ENCODE measurements at regions not wholly inside any gene's neighbourhood (a gene's known extent, or its start where the extent isn't known, plus 50 kb on each side); places are given as distances from the start of the nearest gene placed in this dataset.

DNA sequence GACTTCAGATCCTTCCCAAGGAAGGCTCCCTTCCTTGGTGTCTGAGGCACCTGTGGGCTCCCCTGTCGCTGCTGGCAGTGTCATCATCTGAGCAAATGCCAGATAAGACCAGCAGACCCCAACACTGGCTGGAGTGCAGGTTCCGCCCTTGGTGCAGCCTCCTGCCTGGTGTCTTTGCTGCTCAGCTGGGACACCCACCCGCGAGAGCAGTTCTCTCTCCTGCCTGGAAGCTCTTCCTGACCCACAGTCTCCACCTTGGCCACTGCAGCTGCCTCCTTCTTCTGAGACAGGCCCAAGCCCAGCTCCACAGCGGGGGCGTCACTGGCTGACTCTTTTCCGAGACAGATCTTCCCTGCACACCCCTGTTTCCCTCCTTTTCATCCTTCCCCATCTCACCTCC lies 395.7 kb upstream of the MAP3K7 start:
- no peak for DNase-seq

DNA sequence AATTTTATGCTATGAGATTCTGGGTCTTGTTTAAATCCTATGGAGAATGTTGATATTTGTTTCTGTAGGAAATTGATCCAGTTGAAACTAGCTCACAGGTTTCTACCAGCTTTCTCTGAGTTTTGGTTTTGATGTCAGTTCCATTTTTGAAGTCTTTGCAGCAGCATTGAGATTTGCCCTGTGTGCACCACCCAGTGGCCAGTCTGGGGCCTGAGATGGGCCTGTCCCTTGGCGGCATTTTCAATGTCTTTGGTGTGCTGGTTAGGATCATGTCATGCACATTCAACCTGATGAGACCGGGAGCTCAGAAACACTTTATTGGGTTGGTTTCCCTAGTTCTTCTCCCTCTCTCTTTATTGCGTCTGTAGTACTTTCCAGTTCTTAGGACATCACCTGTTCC lies 395.2 kb upstream of the MAP3K7 start:
- DNase-seq: no peak

DNA sequence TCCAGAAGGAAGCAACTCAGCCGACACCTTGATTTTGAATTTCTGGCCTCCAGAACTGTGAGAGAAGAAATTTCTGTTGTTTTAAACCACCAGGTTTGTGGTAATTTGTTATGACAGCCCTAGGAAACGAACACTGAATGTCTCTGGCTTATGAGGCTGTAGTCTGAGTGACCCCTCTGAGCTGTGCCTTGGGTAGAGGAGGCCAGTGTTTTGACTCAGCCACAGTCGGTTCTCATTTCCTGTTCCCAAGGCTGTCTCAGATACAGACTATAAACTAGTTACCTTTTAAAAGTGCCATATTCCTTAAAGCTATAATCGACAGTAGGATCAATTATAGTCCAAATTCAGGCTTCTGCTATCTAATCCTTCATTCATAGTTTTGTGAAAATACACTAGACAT lies 391.2 kb upstream of the MAP3K7 start:
- no peak for DNase-seq

DNA sequence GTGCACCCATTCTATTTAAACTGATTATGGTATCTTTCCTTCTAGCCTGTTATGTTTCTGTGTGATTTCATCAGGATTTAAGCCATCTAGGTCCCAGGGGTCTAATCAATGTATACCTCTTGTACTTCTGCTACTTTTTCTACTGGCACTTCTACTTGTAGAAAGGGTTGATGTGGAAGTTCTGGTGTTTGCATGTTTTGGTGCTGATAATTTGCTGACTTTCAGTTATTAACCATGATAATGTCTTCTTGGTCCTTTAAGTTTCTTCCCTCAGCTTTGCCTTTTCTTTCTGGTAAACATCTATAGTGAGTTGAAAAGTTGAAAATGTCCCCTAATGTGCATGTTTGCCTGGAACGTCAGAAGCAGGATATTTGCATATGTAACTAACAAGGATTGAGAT lies 390.6 kb upstream of the MAP3K7 start:
- no peak for DNase-seq

DNA sequence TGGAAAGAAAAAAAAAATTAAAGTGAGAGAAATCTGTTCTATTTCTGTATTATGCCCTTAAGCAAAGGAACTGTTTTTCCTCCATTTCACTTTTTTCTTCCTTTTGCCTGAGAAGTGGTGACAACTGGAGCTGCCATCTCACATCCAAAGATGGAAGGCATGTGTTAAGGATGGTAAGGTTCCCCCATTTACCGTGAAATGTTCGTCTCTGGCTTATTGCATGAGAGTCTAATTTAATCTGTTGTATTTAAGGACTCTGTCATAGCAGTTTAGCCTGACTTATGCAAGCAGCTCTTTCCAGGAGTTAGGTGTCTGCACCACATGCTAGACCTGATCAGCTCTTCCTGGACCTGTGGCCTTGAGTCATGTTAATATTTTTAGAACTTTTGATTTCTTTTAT lies 389.5 kb upstream of the MAP3K7 start:
- no peak for DNase-seq

DNA sequence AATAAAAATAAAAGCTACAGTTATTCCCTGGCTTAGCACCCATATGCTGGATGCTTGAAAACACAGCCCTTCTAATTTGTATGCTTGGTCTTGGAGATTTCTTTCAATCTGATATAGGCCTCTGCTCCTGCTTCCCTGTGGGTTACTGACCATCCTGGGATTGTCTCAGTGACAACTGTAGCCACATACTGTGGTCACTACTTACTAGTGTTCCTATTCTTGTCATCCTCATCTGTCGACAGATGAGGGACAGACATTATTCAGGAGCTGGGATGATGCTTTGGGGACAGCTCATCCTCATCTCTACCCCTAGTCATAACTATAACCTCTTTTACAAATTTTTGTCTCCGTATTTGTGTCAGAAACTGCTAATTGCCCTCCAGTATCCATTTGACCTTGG lies 388.9 kb upstream of the MAP3K7 start:
- DNase-seq: no peak

DNA sequence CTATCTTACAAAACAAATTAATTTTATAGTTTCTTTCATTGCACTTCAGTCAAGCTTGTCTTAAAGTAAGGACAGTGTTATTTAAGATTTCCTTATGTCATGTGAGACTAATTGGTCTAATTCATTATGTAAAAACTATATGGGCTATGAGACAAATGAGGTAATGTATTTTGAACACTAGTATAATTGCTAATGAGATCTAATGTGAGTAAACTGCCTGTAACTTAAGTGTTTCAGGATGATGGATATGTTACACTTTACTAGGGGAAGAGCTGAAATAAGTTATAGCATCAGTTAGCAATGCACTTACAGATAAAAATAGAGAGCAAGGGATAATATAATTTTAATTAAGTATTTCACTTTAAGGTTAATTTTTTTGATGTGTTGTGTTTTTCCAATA lies 386.3 kb upstream of the MAP3K7 start:
- no peak for DNase-seq

DNA sequence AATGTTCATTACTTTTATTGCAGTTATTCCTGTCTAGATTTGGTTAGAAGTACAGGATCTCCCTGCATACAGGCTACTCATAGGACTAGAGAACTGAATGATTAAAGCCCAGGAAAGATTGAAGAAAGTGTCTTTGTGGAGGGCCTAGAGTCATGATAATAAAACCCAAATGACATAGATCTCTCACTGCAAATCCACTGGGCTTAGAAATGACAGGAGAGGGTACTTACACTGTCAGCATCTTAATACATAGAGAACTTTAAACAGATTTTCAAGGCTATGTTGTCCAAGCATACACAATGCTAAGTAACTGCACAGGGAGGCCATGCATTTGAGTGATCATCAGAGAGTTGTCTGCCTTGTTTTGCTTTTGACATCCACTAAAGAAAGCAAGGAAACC lies 383.8 kb upstream of the MAP3K7 start:
- no peak for DNase-seq

DNA sequence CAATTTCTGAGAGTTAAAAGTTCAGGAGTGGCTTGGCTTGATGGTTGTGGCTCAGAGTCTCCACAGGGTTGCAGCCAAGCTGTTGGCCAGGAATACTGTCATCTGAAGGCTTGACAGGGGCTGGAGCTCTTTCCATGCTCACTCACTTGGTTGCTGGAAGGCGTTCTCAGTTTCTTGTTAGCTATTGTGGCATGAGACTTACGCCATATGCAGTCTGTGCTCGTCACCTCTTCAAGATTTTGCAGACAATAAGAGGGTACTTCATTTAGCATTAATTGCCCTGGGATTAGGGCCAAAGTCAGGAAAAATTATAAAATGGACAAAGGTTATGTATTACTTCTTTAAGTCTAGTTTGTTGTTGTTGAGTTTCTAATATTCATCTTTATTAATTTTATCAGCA lies 380.6 kb upstream of the MAP3K7 start:
- no peak for DNase-seq

DNA sequence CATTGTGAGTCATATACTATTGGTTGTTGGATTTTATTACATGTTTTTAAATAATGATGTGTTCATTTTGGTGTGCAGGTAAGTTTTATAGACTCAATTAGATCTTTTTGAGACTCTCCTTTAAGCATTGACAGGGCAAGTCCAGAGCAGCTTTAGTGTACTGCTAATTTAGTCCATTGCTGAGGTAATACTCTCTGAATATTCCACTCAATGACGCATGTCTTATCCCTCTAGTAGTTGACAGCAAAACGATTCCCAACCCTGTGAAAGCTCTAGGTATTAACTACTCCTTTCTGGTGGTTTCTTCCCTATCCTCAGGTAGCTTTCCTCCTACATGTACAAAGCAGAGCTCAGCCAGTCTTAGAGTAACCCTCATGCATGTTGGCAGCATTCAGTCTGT lies 373.5 kb upstream of the MAP3K7 start:
- DNase-seq: no peak

DNA sequence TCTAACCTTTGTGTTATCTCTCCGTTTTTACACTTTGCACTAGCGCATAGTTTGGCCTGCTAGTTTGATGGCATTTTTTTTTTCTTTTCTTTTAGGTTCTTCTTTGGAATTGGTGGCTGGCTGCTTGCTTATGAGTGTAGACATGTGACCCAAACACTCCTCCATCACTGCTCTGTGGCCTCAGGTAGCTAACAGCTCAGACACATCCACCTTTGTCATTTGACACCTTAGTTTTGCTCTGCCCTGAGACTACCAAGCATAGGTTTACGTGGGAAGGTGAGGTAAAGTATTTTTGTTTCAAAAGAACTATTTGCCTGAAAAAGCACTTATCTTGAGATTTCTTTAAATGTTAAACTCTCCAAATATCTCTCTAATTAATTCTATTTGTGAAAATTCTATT lies 368.4 kb upstream of the MAP3K7 start:
- DNase-seq: no peak

DNA sequence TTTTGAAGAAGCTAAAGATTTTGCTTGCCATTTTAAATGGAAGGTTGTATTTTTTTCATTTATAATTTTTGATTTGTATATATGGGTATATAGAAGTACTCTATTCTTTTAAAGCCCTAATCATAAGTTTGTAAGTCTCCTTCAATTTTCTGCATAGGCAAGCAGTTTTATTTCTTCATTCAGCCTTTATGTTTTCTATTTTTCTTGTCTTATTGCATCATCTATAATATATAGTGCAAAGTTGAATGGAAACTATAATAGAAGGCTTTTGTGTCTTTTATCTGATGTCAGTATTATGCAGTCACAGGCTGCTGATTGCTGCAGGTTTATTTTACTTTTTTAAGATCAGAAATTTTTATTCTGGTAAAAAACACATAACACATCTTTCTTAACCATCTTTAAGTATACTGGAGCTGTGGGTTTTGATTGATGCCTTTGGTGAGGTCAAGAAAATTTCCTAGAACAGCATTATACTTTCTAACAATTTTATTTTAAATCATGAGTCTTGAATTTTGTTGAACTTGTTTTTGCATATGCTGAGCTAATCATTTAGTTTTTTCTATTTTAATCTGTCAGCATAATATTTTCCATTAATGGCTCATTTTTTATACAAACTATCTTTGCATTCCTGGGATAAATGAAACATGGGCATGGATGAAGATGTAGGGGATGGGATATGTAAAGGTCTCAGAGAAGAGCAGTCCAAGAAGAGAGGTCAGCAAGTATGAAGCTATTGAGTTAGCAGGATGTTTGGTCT lies 366.7 kb upstream of the MAP3K7 start:
- DNase-seq: no peak

DNA sequence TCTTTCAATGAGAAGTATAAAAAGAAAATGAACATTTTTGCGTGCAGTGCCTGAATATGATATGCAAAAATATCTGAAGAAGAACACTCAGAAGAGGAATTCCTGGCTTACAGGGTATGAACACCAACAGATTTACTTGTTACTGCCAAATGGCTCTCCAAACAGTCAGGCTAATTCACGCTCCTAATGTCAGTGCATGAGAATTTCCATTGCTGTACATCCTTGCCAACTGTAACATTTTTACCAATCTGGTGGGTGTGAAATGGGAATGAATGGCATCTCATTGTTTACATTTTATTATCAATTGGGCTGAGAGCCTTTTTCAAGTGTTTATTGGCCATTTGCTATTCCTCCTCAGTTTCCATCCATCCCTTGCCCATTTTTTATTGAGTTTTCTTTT lies 365.3 kb upstream of the MAP3K7 start:
- no peak for DNase-seq

DNA sequence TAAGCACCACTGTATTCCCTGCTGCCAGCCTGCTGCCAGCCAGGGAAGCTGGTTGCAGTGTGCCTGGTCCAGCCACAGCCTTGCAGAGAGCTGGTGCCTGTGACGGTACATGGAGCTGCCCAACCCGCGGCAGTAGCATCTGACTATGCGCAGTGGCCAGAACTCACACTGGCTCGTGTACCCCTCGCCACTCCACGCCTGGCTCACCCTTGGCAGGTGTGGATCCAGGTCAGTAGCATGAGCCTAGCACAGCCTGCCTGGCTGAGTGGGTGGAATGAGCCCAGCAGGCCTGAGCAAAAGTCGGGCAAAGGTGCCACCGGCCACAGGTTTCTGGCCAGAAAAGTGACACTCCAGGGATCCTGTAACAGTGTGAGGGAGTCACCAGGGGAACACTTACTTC lies 361.7 kb upstream of the MAP3K7 start:
- no peak for DNase-seq

DNA sequence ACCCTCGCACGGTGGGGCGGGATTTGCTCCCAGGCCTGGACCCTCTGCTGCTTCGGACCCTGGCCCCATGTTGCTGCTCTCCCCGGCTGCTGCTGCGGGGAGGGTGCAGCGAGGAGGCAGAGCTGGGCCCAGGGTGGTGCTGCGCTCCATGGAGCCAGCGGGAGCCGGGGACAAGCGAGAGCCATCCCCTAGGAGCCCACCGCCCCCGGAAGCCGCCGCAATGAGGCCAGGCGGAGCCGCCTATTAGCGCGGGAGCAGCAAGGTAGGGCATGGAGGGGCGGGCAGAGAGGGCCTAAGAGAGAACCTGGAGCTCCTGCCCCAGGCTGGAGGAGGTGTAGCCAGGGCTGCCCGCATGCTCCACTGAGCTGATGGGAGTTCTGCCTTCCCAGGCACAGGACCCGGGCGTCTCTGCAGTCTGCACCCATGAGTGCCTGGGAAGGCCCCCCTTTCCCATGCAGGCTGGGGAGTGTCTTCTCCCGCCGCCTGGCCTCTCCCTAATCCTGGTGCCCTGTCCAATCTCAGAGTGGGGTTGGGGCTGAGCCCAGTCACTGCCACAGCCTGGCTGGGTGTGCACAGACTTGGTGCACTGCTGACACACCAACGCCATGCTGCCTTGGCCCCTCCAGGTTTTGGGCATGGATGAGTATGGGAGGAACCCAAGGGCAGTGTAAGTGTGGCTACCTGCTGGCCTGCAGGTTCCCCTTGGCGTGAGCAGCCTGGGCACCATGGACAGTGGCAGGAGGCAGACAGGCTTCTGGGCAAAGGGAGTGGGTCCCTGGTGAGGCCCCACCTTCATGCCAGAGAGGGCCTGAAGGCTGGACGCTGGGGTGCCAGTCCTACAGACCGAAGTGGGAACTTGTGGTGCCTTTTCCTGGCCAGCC lies 360.6 kb upstream of the MAP3K7 start:
- peak; percentile 60 for DNase-seq

DNA sequence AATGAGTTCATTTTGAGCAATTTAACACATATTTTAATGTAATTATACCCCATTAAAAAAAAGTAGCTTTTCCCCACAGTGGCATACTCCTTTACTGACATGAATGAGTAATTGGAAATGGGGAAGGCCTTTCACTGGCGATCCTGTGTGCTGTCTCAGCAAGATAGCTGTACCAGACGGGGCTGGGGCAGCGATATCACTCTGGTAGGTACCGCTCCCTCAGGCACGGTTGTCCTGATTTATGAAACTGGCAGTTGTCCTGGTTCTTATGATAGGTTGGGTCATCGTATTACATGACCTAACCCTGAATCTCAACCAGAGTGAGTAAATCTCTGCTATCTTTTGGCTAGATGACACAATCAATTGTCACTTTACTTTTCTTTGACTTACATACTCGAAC lies 355.0 kb upstream of the MAP3K7 start:
- no peak for DNase-seq

DNA sequence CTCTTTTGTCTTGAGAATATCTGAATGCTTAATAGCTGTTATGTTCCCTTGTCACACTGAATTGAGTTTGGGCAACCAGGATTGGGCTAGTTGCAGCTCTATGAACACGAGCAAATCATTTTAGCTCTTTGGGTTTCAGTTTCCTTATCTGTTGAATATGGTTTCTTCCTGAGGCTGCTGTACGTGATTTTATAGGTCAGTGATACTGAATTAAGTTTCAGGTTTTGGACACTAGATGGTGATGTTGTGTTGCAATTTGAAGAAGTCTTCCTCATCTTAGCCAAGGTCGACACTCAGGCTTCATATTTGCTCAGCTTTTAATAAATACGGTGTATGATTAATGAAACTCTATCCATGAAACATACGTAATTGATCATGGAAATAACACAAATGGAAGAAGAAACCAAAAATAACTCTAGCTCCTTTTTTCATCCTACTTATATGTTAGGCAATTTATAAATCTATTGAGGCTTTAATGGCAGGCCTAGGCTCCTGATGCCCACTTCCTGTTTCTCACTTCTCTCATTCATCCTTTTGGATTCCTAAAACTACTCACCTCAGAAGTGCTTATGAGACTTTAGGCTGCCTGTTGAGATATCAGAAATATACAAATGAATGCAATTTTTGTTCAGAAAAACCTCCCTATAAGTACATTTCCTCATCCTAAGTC lies 354.1 kb upstream of the MAP3K7 start:
- no peak for DNase-seq

DNA sequence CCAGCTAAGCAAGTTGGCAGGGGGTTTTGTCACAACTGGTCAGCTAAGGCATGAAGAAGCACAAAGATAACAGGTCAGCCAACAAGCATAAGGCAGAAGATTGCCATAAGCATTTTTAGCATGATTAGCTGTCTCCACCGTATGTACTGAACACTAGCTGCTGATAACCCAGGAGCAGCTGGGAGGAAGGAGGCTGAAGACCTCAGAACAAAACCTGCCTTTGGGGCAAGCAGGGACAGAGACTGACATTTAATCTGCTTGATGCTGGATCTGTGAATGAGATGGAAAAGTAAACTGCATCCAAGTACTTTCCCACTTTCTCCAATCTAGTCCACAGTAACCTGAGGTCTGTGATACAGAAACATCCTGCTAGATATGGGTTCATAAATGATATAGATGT lies 353.0 kb upstream of the MAP3K7 start:
- no peak for DNase-seq

DNA sequence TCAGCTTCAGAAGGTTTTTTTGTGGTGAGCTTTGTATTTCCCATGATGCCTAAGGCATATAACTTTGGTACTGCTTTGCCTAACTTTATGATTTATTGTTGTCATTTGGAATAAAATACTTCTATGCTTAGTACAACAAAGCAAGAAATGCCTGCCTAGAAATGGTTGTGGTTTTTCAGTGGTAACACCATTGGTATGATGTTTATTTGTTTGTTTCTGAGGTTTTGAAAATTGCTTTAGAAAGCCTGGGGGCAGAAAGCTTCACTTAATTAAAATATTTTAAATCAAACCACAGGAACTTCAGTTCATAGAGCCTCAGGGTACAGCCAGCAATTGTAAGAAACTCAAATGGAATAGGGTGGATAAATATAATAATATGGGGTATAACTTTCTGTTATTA lies 351.2 kb upstream of the MAP3K7 start:
- DNase-seq: no peak

DNA sequence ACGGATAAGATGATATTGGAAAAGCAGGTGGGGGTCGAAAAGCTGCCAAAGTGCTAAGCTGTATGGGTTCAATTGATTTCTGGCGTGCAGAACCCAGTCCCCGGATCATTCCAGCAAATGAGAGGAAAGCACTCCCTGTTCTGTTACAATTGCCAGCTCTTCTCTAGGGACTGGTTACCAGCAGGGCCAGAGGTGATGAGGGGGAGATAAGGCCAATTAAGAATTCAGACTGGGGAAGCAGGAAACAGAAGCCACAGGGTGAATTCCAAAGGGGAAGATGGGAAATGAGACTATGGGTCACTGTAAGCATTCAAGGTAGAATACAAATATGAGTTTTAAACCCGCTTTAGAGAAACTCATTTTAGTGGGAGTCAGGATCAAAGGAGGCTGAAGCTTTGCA lies 349.4 kb upstream of the MAP3K7 start:
- no peak for DNase-seq

DNA sequence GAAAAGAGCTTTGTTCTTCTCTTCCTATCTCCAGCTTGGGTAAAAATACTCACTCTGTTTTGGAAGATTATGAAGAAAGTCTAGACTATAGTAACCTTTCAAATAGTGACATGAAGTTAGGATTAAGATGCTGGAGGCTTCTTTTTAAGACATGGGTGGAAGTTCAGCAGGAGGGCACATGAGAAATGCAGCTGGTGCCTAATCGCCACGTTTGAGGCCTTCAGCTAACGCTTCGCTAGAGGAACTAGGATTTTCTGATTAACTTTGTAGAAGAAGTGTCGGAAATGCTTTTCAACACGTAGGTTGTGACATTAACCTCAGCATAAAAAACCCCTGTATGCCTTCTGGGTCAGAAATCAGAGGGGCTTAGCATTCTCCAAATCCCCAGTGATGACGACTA lies 348.1 kb upstream of the MAP3K7 start:
- no peak for DNase-seq

DNA sequence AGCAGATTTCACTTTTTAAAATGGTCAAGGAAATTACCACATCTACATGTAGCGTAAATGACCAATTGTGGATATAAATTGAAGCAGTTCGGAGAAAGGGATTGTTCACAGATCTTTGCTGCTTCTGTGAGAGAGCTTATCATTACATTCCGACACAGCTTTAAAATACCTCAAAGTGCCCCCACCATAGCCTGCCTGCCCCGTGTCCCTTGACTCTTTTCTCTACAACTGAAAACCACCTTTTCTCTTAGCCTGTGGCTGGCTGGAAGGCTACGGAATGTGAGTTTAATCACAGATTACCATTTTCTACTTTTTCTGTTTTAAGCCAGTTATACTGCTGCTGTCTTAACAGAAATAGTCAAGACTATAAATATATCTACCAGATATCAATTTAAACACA lies 347.2 kb upstream of the MAP3K7 start:
- DNase-seq: no peak

DNA sequence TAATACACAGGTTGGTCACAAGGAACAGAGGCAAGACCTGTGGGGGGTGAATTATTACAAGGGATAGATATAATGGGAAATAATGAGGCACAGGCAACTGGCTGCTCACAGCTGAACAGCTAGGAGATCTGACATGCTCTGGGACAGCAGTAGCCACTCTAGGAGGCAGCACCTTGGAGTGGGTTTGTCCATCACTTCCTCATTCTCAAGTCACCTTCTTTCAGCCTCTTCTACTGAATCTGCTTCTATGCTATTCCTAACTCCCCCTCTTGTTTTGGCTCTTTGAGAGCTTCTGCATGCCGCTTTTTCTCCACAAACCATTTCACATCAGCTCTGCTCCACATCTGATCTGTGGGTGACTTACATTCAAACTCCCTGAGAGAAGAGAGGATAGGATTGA lies 345.5 kb upstream of the MAP3K7 start:
- no peak for DNase-seq

DNA sequence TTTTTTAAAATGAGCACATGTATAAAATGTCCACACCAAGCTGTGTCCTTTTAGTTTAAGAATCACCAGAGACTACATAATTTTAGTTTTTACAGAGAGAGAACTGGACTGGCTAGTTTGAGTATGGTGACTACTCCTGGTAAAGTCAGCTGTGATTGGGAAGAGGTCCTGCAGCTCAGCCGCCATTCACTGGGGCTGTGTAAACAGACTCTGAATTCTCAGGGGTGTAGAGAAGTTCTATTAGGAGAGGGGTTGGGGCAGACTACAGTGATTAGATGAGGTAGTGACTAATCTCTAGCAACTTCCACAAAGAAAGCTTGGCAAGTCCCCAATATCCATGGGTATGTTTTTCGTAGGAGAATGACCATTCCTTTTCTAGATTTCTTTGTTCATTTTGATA lies 341.2 kb upstream of the MAP3K7 start:
- DNase-seq: no peak

Data from activated effector memory CD4-positive, alpha-beta T cell treated with anti-CD3 and anti-CD28 coated beads, Interleukin-2, amount 50 U/mL, for 16 hours (primary cell).